AG09309 (cell line): ENCODE measurements at regions not wholly inside any gene's neighbourhood (a gene's known extent, or its start where the extent isn't known, plus 50 kb on each side); places are given as distances from the start of the nearest gene placed in this dataset.

Experiments
- DNase-seq: peaks from one replicate; pipeline ENCODE4 v3.0.0-alpha.2; 2010; ENCODE audit warnings: low read depth
- H3K4me3 ChIP-seq: 2 replicates; pipeline ENCODE4 v1.5.1; 2011; ENCODE audit warnings: mild to moderate bottlenecking, low read depth, low read length, moderate library complexity; ENCODE audit not compliant: control insufficient read depth
- TF ChIP-seq, protein P1 (sequence below): IDR thresholded peaks from 2 replicates; pipeline ENCODE4 v1.5.1; 2011; ENCODE audit warnings: mild to moderate bottlenecking, low read depth, low read length, inconsistent platforms; ENCODE audit not compliant: insufficient read depth, control insufficient read depth; ENCODE audit errors: missing control alignments

DNA sequence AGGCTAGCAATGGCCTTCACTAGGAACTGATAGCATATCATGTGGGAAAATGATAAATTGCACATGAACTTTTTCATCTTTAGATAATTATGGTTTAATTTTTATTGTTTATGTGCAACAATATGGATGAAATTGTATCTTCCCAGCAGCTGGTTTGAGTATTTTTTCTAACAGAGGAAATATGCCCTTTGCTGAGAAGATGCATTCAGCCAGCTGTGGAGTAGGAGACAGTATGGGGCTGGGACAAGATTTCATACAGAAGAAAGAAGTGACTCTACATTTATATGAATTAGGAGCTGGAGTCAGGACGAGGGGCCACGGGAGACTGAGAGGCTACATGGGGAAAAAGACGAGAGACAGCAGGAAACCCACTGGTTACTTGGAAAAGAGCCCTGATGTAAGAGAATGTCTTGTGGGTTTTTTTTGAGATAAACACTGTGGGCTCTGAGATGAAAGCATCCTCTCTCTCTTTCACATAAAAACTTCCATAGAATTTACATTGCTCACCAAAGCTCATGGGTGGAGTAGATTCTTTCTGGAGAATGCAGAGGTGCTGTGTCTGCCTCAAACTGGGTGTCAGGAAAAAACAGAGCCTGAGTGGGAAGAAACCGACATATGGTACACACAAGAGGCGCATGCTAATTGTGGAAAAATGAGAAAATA lies 115.2 kb upstream of the PDZRN3 start:
- TF ChIP-seq, protein P1, sequence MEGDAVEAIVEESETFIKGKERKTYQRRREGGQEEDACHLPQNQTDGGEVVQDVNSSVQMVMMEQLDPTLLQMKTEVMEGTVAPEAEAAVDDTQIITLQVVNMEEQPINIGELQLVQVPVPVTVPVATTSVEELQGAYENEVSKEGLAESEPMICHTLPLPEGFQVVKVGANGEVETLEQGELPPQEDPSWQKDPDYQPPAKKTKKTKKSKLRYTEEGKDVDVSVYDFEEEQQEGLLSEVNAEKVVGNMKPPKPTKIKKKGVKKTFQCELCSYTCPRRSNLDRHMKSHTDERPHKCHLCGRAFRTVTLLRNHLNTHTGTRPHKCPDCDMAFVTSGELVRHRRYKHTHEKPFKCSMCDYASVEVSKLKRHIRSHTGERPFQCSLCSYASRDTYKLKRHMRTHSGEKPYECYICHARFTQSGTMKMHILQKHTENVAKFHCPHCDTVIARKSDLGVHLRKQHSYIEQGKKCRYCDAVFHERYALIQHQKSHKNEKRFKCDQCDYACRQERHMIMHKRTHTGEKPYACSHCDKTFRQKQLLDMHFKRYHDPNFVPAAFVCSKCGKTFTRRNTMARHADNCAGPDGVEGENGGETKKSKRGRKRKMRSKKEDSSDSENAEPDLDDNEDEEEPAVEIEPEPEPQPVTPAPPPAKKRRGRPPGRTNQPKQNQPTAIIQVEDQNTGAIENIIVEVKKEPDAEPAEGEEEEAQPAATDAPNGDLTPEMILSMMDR, result no peak
- peak; percentile 31 for DNase-seq
- H3K4me3 ChIP-seq, result no peak overlapping the region

DNA sequence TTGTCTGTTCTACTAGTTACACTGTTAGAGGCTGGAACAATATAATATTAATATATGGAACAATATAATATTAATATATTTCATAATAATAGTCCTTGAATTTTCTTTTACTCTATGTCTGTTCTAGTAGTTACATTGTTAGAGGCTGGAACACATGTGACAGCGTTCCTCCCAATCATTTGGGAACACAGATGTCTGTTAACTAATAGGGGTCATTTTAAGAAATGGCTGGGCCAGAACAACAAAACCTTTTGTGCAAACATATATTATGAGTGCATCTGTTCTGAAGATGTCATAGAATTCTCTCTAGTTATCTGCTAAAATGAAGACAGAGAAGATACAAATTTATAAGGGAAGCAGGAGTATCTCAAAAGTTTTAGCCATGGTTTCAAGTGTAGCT lies 114.0 kb upstream of the PDZRN3 start:
- no peak for DNase-seq
- TF ChIP-seq, protein P1, result no peak
- H3K4me3 ChIP-seq, result no peak overlapping the region

DNA sequence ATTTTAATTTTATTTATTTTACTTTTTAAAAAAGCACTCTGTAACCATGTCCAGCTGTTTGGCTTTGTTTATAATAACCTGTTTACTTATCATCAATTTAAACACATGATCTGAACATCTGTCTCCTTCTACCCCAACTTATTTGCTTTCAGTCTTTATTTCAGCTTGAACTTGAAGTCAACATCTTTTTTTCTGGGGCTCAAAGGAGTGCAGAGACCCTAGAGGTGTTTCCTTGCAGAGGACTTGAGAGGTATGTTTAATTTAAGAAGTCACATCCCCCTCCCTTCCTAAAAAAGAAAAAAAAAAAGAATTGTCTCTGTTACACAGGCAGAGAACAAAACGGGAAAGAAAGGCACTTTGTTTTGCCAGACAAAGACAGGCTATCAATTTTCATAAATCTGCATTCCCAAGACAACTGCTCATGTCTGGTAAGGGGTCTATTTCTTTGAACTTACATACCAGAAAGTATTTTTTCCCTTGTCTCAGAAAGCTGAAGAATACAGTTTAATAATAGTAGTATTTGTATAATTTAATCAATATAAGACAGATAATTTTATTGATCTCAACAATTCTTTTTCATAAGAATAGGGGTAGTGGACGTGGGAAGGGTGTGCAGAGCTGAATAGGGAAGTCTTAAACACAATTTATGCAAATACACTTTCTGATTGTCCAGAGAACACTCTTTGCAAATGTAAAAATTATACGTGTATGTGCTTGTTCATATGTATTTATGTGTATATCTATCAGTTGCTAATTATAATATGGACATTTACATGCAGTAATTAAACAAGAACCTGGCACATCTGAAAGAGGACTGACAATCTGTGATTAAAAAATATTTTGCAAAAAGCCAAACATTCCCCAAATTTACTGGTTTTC lies 109.7 kb upstream of the PDZRN3 start:
- H3K4me3 ChIP-seq, result no peak overlapping the region
- TF ChIP-seq, protein P1, result no peak
- DNase-seq, result no peak

DNA sequence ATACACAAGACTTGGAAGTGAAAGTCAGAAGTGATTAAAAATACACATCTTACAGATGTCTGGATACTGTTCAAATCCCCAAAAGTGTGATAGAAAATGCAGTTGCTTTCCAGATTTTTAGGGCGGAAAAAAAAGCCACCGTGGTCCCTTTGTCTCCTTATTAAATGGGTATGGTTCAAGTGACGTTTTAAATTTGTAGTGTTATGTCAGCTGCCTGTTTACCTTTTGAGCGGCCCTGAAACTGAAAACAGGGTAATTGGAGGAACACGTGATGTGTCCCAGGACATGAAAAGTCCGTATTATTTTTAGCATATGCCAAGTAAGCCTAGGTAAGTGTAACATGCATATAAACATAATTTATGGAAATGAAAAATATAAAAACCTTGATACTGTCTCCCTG lies 109.0 kb upstream of the PDZRN3 start:
- no peak overlapping the region for H3K4me3 ChIP-seq
- TF ChIP-seq, protein P1, result no peak
- DNase-seq, result no peak

DNA sequence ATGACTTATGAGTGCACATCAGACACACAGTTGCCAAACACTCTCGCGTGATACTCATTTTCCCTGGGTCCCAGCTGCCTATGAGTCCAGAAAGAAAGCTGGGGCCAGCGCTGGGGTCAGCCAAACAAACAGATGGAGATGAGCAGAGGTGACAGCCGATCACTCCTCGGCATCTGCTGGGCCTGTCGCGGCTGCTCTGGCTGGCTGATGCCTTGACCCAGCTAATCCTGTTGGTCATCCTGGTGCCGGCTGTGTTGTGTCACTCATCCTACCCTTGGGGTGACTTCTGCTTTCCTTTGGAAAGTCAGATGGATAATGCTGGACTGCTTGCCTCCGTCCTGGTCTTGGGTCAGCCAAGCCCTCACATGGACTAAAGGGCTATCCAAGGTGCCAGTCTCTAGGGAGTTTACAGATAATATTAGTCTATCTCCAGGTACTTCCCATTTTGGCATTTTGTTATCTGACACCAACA lies 105.3 kb upstream of the PDZRN3 start:
- DNase-seq, result no peak
- TF ChIP-seq, protein P1, result no peak

DNA sequence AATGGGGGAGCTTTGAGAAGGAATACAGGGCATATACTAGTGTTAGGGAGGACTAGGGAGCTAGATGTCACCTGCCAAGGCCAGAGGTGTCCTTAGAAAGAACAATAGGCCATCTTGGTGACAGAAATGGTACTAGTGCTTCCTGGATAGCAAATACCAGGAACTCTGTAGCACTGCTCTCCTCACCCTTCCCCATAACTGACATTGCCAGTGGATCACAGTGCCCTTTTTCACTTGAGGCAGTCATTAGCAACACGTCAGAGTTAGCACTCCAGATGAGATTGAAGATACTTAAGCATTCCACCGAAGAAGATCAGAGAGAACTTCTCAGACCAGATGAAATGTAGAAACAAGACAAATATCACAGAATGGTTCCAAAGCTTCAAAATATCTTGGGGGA lies 103.1 kb upstream of the PDZRN3 start:
- no peak for DNase-seq
- TF ChIP-seq, protein P1, result no peak
- no peak overlapping the region for H3K4me3 ChIP-seq

More for the DNA sequence above, 105.3 kb upstream of the PDZRN3 start:
- H3K4me3 ChIP-seq, result no peak overlapping the region
